HepG2 (cell line): ENCODE measurements at regions not wholly inside any gene's neighbourhood (a gene's known extent, or its start where the extent isn't known, plus 50 kb on each side); places are given as distances from the start of the nearest gene placed in this dataset.

Experiments
- ATAC-seq: fragments of 200-7000 bp; cut with Tn5 transposase; 3 replicates; pipeline ENCODE4 v1.9.1; 2020; ENCODE audit warnings: mild to moderate bottlenecking, moderate library complexity
- BruUV-seq: library from RNA; stranded (reverse); fragments of 400-500 nt; replicated peaks from 2 replicates; lab custom pipeline; 2021; lab: Mats Ljungman, UMichigan
- CTCF ChIA-PET: fragments of 300-600 bp; formaldehyde crosslinking; extraction: SDS; loops from one replicate; lab custom pipeline; 2021; ENCODE audit warnings: low total read pairs, inconsistent platforms, low intra/inter-chr PET ratio; lab: Yijun Ruan, JAX
- POLR2A ChIA-PET: fragments of 350-600 bp; sonication (Branson Sonifier 250); formaldehyde crosslinking; loops from one replicate; lab custom pipeline; 2020; ENCODE audit warnings: antibody characterized with exemption, inconsistent platforms; lab: Yijun Ruan, JAX
- DNase-seq: peaks from one replicate; pipeline ENCODE4 v3.0.0-alpha.2; 2015; ENCODE audit warnings: low spot score
- FAIRE-seq: peaks from 3 replicates; lab custom pipeline; 2011; peaks lifted over from hg19 to GRCh38; lab: Jason Lieb, UNC
- H2AFZ ChIP-seq: one replicate; pipeline ENCODE4 v1.6.1; 2011; ENCODE audit warnings: low read length, inconsistent platforms
- H3K27ac ChIP-seq: fragments of 300-600 bp; 3 replicates; pipeline ENCODE4 v1.8.0; 2011; ENCODE audit warnings: mixed run types, mild to moderate bottlenecking, mixed read lengths, low read length, inconsistent platforms; ENCODE audit not compliant: insufficient read depth; ENCODE audit errors: extremely low read length
- H3K27me3 ChIP-seq, 2 experiments: fragments of 200-600 bp in 1 of 2; 2 replicates in 1 of 2; 3 replicates in 1 of 2; pipeline versions ENCODE4 v1.6.0 to v1.8.0; 2011; ENCODE audit warnings: low read length in 2 of 2, mild to moderate bottlenecking in 2 of 2, moderate library complexity in 2 of 2, inconsistent platforms in 1 of 2; ENCODE audit not compliant: insufficient read depth in 2 of 2, control insufficient read depth in 1 of 2
- H3K36me3 ChIP-seq, 2 experiments: fragments of 200-600 bp in 1 of 2; replicated peaks in 1 of 2; 2 replicates in 1 of 2; 3 replicates in 1 of 2; pipeline versions ENCODE4 v1.5.1 to v1.8.0; 2011; ENCODE audit warnings: low read length in 2 of 2, inconsistent platforms in 1 of 2; ENCODE audit not compliant: insufficient read depth in 2 of 2, control insufficient read depth in 1 of 2
- H3K4me1 ChIP-seq: 2 replicates; pipeline ENCODE4 v1.5.1; 2012; ENCODE audit warnings: low read length, inconsistent platforms; ENCODE audit not compliant: insufficient read depth
- H3K4me2 ChIP-seq: 2 replicates; pipeline ENCODE4 v1.6.0; 2011; ENCODE audit warnings: low read depth, low read length, inconsistent platforms
- H3K4me3 ChIP-seq, 3 experiments: fragments of 200-600 bp in 1 of 3; sonication (generic), shearing (Covaris generic) in 1 of 3; replicated peaks in 1 of 3; 2 replicates each; pipeline ENCODE4 v1.5.1; 2011 to 2016; ENCODE audit warnings: low read length in 3 of 3, inconsistent platforms in 2 of 3, low read depth in 2 of 3, mild to moderate bottlenecking in 2 of 3, control low read depth in 1 of 3, mixed read lengths in 1 of 3; ENCODE audit not compliant: insufficient read depth in 1 of 3
- H3K79me2 ChIP-seq: one replicate; pipeline ENCODE4 v1.6.1; 2011; ENCODE audit warnings: low read length, inconsistent platforms; ENCODE audit not compliant: insufficient read depth
- H3K9ac ChIP-seq: 2 replicates; pipeline ENCODE4 v1.6.0; 2011; ENCODE audit warnings: mild to moderate bottlenecking, low read depth, low read length, inconsistent platforms; ENCODE audit not compliant: insufficient read depth
- H3K9me3 ChIP-seq: 2 replicates; pipeline ENCODE4 v1.5.1; 2012; ENCODE audit warnings: mild to moderate bottlenecking, low read length
- H4K20me1 ChIP-seq: 2 replicates; pipeline ENCODE4 v1.6.0; 2011; ENCODE audit warnings: inconsistent platforms, mild to moderate bottlenecking, low read length, moderate library complexity; ENCODE audit not compliant: insufficient read depth
- HMGA1 ChIP-seq: sonication (generic); formaldehyde crosslinking; conservative IDR thresholded peaks from 2 replicates; pipeline ENCODE4 v1.4.0; 2020; ENCODE audit warnings: missing genetic modification reagents
- KAT8 ChIP-seq: IDR thresholded peaks from 2 replicates; pipeline ENCODE4 v1.6.1; 2016; ENCODE audit warnings: missing genetic modification reagents, missing compliant biosample characterization
- NAIF1 ChIP-seq: sonication (generic); formaldehyde crosslinking; IDR thresholded peaks from 2 replicates; pipeline ENCODE4 v1.5.0; 2020; ENCODE audit warnings: mild to moderate bottlenecking, missing genetic modification reagents, borderline replicate concordance
- NFATC3 ChIP-seq: sonication (generic); formaldehyde crosslinking; IDR thresholded peaks from 2 replicates; pipeline ENCODE4 v1.5.1; 2020; ENCODE audit warnings: mild to moderate bottlenecking, missing genetic modification reagents
- REPIN1 ChIP-seq: sonication (generic); formaldehyde crosslinking; IDR thresholded peaks from 2 replicates; pipeline ENCODE4 v1.8.0; 2022; ENCODE audit warnings: missing genetic modification reagents, low read depth, mild to moderate bottlenecking, borderline replicate concordance
- THAP8 ChIP-seq: sonication (generic); formaldehyde crosslinking; IDR thresholded peaks from 2 replicates; pipeline ENCODE4 v1.5.1; 2020; ENCODE audit warnings: missing genetic modification reagents, mild to moderate bottlenecking, borderline replicate concordance
- ZBTB39 ChIP-seq: sonication (generic); formaldehyde crosslinking; IDR thresholded peaks from 2 replicates; pipeline ENCODE4 v1.5.0; 2020; ENCODE audit warnings: missing genetic modification reagents
- ZMYM2 ChIP-seq: sonication (generic); formaldehyde crosslinking; IDR thresholded peaks from 2 replicates; pipeline ENCODE4 v1.8.0; 2022; ENCODE audit warnings: mild to moderate bottlenecking, missing genetic modification reagents
- ZSCAN12 ChIP-seq: sonication (generic); formaldehyde crosslinking; IDR thresholded peaks from 2 replicates; pipeline ENCODE4 v1.9.0; 2021; ENCODE audit warnings: mild to moderate bottlenecking, missing genetic modification reagents
- WGBS: methylation state at CpG from one replicate; pipeline ENCODE4 v1.1.6; 2017; ENCODE audit warnings: low lambda C conversion rate; 5-methylcytosine and 5-hydroxymethylcytosine counted together
- in situ Hi-C: cut with HindIII; loops from 2 replicates; pipeline ENCODE4 v1.10.0; 2017; ENCODE audit warnings: low pct_unique_long_range_greater_than_20kb; ENCODE audit not compliant: extremely low pct_ligation_motif_present
- intact Hi-C: fragments of 100-400 bp; cut with micrococcal nuclease; formaldehyde crosslinking; loops from one replicate; pipeline ENCODE4 v1.10.0; 2022; ENCODE audit not compliant: unreplicated experiment
- TF ChIP-seq, protein P1 (sequence below): sonication (generic); formaldehyde crosslinking; IDR thresholded peaks from 2 replicates; pipeline ENCODE4 v1.9.0; 2022; ENCODE audit warnings: missing genetic modification reagents, mild to moderate bottlenecking, borderline replicate concordance
- TF ChIP-seq, protein P2 (sequence below): fragments of 450-650 bp; IDR thresholded peaks from 2 replicates; pipeline ENCODE4 v1.6.1; 2016
- TF ChIP-seq, protein P3 (sequence below): IDR thresholded peaks from 2 replicates; pipeline ENCODE4 v1.6.1; 2016; ENCODE audit warnings: mild to moderate bottlenecking

DNA sequence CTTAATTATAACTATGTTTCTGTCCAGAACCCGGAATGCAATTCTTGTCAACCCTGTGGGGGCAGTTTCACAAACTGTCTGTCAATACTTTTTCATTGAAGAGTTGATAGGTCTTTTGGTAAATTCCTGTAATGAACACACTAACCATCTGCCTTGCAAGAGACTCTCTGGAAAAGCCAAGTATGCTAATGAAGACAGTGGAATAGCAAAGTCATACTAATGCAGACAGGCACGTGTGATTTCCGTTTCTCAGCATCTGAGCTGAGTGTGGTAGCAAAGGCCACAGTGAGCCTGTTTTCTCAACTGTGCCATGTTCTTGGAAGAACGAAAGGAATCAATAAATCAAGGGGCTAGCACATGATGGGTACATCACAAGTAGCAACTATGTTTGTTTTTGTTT lies 494.1 kb upstream of the NRP1 start:
- no TSS peak for BruUV-seq
- DNase-seq: no peak
- in situ Hi-C loops (no loop called here), intact Hi-C loops (no loop called here)
- H3K27ac ChIP-seq: no peak overlapping the region
- no peak overlapping the region for H3K4me2 ChIP-seq
- ChIA-PET CTCF (no interaction called here), POLR2A (no interaction called here)
- 91% methylated on average over 4 of the region's 4 CpGs for WGBS
- H3K4me1 ChIP-seq: peaks cover 30% of the 10 kb centered on the region
- no peaks in the 10 kb centered on the region for H3K9me3 ChIP-seq
- no peak overlapping the region for H3K9ac ChIP-seq
- H2AFZ ChIP-seq: no peak overlapping the region
- H3K27me3 ChIP-seq: no peaks in the 10 kb centered on the region
- no peaks in the 10 kb centered on the region for H3K36me3 ChIP-seq
- H3K4me3 ChIP-seq: no peak overlapping the region
- no peaks in the 10 kb centered on the region for H3K79me2 ChIP-seq
- no peak for FAIRE-seq
- no peak for ATAC-seq
- TF ChIP-seq NAIF1: no peak
- TF ChIP-seq KAT8: no peak
- no peak for TF ChIP-seq REPIN1
- TF ChIP-seq HMGA1 (CRISPR knock-in tag): no peak
- TF ChIP-seq THAP8 (CRISPR knock-in tag): no peak
- TF ChIP-seq, protein P1, sequence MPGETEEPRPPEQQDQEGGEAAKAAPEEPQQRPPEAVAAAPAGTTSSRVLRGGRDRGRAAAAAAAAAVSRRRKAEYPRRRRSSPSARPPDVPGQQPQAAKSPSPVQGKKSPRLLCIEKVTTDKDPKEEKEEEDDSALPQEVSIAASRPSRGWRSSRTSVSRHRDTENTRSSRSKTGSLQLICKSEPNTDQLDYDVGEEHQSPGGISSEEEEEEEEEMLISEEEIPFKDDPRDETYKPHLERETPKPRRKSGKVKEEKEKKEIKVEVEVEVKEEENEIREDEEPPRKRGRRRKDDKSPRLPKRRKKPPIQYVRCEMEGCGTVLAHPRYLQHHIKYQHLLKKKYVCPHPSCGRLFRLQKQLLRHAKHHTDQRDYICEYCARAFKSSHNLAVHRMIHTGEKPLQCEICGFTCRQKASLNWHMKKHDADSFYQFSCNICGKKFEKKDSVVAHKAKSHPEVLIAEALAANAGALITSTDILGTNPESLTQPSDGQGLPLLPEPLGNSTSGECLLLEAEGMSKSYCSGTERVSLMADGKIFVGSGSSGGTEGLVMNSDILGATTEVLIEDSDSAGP (CRISPR knock-in tag): no peak
- TF ChIP-seq NFATC3 (CRISPR knock-in tag): no peak
- no peaks in the 10 kb centered on the region for H4K20me1 ChIP-seq

- Histone ChIP-seq H3K27ac (no peak overlapping the region), H2AFZ (no peak overlapping the region), H3K4me2 (no peak overlapping the region), H3K9me3 (no peaks in the 10 kb centered on the region), H3K9ac (no peak overlapping the region), H3K4me1 (peaks cover 8% of the 10 kb centered on the region), H3K4me3 (no peak overlapping the region), H3K36me3 (no peaks in the 10 kb centered on the region), H3K79me2 (no peaks in the 10 kb centered on the region), H3K27me3 (no peaks in the 10 kb centered on the region), H4K20me1 (no peaks in the 10 kb centered on the region)
- no peak for DNase-seq
- POLR2A ChIA-PET: no interaction called here
- CTCF ChIA-PET: no interaction called here
- WGBS: 88% methylated on average over 1 of the region's 1 CpG
- BruUV-seq: no TSS peak
- no peak for FAIRE-seq
- in situ Hi-C loops: no loop called here
- intact Hi-C loops: no loop called here
- no peak for ATAC-seq
- TF ChIP-seq ZMYM2 (no peak), ZBTB39 (CRISPR knock-in tag) (no peak), ZSCAN12 (CRISPR knock-in tag) (no peak)
- TF ChIP-seq, protein P2, sequence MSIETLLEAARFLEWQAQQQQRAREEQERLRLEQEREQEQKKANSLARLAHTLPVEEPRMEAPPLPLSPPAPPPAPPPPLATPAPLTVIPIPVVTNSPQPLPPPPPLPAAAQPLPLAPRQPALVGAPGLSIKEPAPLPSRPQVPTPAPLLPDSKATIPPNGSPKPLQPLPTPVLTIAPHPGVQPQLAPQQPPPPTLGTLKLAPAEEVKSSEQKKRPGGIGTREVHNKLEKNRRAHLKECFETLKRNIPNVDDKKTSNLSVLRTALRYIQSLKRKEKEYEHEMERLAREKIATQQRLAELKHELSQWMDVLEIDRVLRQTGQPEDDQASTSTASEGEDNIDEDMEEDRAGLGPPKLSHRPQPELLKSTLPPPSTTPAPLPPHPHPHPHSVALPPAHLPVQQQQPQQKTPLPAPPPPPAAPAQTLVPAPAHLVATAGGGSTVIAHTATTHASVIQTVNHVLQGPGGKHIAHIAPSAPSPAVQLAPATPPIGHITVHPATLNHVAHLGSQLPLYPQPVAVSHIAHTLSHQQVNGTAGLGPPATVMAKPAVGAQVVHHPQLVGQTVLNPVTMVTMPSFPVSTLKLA: no peak
- TF ChIP-seq, protein P3, sequence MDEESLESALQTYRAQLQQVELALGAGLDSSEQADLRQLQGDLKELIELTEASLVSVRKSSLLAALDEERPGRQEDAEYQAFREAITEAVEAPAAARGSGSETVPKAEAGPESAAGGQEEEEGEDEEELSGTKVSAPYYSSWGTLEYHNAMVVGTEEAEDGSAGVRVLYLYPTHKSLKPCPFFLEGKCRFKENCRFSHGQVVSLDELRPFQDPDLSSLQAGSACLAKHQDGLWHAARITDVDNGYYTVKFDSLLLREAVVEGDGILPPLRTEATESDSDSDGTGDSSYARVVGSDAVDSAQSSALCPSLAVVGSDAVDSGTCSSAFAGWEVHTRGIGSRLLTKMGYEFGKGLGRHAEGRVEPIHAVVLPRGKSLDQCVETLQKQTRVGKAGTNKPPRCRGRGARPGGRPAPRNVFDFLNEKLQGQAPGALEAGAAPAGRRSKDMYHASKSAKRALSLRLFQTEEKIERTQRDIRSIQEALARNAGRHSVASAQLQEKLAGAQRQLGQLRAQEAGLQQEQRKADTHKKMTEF (CRISPR knock-in tag): no peak
Observed at GRCh38 chr10:33826186-33826585, 491.7 kb upstream of the NRP1 start.
